SU-DHL-6 (cell line): ENCODE measurements at regions not wholly inside any gene's neighbourhood (a gene's known extent, or its start where the extent isn't known, plus 50 kb on each side); places are given as distances from the start of the nearest gene placed in this dataset.

Source experiments
- H2AFZ ChIP-seq: fragments of 200-600 bp; sonication (generic); 2 replicates; pipeline ENCODE4 v1.6.1; 2014; ENCODE audit warnings: low read depth, mild to moderate bottlenecking, moderate library complexity, mixed read lengths, antibody characterized with exemption, low read length; ENCODE audit not compliant: severe bottlenecking
- H3F3A ChIP-seq: fragments of 200-600 bp; shearing (Covaris generic); 2 replicates; pipeline ENCODE4 v1.6.0; 2016; ENCODE audit warnings: antibody characterized with exemption, mild to moderate bottlenecking; ENCODE audit not compliant: insufficient read depth
- H3K27ac ChIP-seq: fragments of 200-600 bp; sonication (generic); 2 replicates; pipeline ENCODE4 v1.5.1; 2016; ENCODE audit warnings: low read depth, mild to moderate bottlenecking, low read length, moderate library complexity, mixed read lengths
- H3K27me3 ChIP-seq: fragments of 200-600 bp; sonication (generic), shearing (Covaris generic); 2 replicates; pipeline ENCODE4 v1.6.0; 2014; ENCODE audit warnings: mild to moderate bottlenecking, low read length
- H3K36me3 ChIP-seq: fragments of 200-600 bp; sonication (generic); 2 replicates; pipeline ENCODE4 v1.6.1; 2014; ENCODE audit warnings: mild to moderate bottlenecking, low read length, mixed read lengths
- H3K4me2 ChIP-seq: fragments of 300-600, 200-600 bp; shearing (Covaris generic), sonication (generic); 2 replicates; pipeline ENCODE4 v1.6.0; 2014; ENCODE audit warnings: low read length, low read depth, mild to moderate bottlenecking; ENCODE audit not compliant: poor library complexity, severe bottlenecking
- H3K4me3 ChIP-seq: fragments of 200-600 bp; sonication (generic); 2 replicates; pipeline ENCODE4 v1.5.1; 2014; ENCODE audit warnings: antibody characterized with exemption, low read length, mild to moderate bottlenecking, mixed read lengths; ENCODE audit not compliant: insufficient read depth, poor library complexity, severe bottlenecking
- H3K79me2 ChIP-seq: fragments of 200-600 bp; sonication (generic); 2 replicates; pipeline ENCODE4 v1.6.1; 2014; ENCODE audit warnings: mild to moderate bottlenecking, low read length, moderate library complexity; ENCODE audit not compliant: insufficient read depth
- H3K9ac ChIP-seq: fragments of 200-600 bp; sonication (generic); 2 replicates; pipeline ENCODE4 v1.7.0; 2014; ENCODE audit warnings: mild to moderate bottlenecking, low read length
- H3K9me2 ChIP-seq: fragments of 200-600 bp; sonication (generic); replicated peaks from 2 replicates; pipeline ENCODE4 v1.6.1; 2014; ENCODE audit warnings: low read length; ENCODE audit not compliant: insufficient read depth
- H3K9me3 ChIP-seq: fragments of 200-600 bp; sonication (generic); 2 replicates; pipeline ENCODE4 v1.6.1; 2014; ENCODE audit warnings: low read length, mixed read lengths; ENCODE audit not compliant: insufficient read depth
- H4K20me1 ChIP-seq: fragments of 200-600 bp; sonication (generic); 2 replicates; pipeline ENCODE4 v1.6.1; 2014; ENCODE audit warnings: low read depth, mild to moderate bottlenecking, antibody characterized with exemption, low read length, moderate library complexity, mixed read lengths
- EZH2phosphoT487 ChIP-seq: fragments of 200-600 bp; sonication (generic), shearing (Covaris generic); conservative IDR thresholded peaks from 2 replicates; pipeline ENCODE4 v1.6.1; 2018; ENCODE audit warnings: mild to moderate bottlenecking, antibody characterized with exemption, low read length, moderate library complexity, mixed read lengths
- TF ChIP-seq, protein P1 (sequence below): fragments of 200-600 bp; sonication (generic); IDR thresholded peaks from one replicate; pipeline ENCODE4 v1.5.1; 2017; ENCODE audit warnings: antibody characterized with exemption, mild to moderate bottlenecking, low read length, moderate library complexity; ENCODE audit not compliant: insufficient read depth, poor library complexity, severe bottlenecking

GRCh38 chr14:83007641-83008225 is 1474.1 kb upstream of the SEL1L start:
- no peaks in the 10 kb centered on the region for H3K27me3 ChIP-seq
- TF ChIP-seq, protein P1, sequence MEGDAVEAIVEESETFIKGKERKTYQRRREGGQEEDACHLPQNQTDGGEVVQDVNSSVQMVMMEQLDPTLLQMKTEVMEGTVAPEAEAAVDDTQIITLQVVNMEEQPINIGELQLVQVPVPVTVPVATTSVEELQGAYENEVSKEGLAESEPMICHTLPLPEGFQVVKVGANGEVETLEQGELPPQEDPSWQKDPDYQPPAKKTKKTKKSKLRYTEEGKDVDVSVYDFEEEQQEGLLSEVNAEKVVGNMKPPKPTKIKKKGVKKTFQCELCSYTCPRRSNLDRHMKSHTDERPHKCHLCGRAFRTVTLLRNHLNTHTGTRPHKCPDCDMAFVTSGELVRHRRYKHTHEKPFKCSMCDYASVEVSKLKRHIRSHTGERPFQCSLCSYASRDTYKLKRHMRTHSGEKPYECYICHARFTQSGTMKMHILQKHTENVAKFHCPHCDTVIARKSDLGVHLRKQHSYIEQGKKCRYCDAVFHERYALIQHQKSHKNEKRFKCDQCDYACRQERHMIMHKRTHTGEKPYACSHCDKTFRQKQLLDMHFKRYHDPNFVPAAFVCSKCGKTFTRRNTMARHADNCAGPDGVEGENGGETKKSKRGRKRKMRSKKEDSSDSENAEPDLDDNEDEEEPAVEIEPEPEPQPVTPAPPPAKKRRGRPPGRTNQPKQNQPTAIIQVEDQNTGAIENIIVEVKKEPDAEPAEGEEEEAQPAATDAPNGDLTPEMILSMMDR: no peak
- no peak for TF ChIP-seq EZH2phosphoT487
- H4K20me1 ChIP-seq: no peaks in the 10 kb centered on the region
- H3K9ac ChIP-seq: no peak overlapping the region
- no peaks in the 10 kb centered on the region for H3K36me3 ChIP-seq
- H2AFZ ChIP-seq: no peak overlapping the region
- no peaks in the 10 kb centered on the region for H3F3A ChIP-seq
- H3K4me2 ChIP-seq: no peak overlapping the region
- no peak overlapping the region for H3K27ac ChIP-seq
- no peaks in the 10 kb centered on the region for H3K9me2 ChIP-seq
- H3K79me2 ChIP-seq: no peaks in the 10 kb centered on the region
- no peak overlapping the region for H3K4me3 ChIP-seq
- H3K9me3 ChIP-seq: no peaks in the 10 kb centered on the region

DNA sequence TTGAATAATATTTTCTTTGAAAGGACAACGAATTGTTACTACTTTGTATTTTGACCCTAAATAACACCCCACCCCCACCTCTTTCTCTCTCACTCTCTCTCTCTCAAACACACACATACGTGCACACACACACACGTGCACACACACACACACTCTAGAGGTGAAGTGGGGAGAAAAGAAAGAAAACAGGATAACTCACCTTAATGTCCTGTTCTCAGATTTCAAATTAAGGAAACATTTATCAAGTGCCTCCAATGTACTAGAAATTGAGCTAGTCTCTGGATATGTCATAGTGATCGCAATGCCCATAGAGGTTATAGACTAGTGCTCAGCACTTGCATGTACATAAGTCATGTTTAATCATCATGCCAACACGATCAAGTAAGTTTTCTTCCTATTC is 1483.6 kb upstream of the SEL1L start:
- H3K9me3 ChIP-seq: no peaks in the 10 kb centered on the region
- H3K4me3 ChIP-seq: no peak overlapping the region
- H3K9ac ChIP-seq: no peak overlapping the region
- H3K27me3 ChIP-seq: no peaks in the 10 kb centered on the region
- no peaks in the 10 kb centered on the region for H3K36me3 ChIP-seq
- no peaks in the 10 kb centered on the region for H3F3A ChIP-seq
- H3K79me2 ChIP-seq: no peaks in the 10 kb centered on the region
- H2AFZ ChIP-seq: no peak overlapping the region
- H3K4me2 ChIP-seq: no peak overlapping the region
- H4K20me1 ChIP-seq: no peaks in the 10 kb centered on the region
- peaks cover 4% of the 10 kb centered on the region; the same call in 1 of the 2 replicates for H3K9me2 ChIP-seq
- no peak overlapping the region for H3K27ac ChIP-seq
- TF ChIP-seq, protein P1: no peak
- TF ChIP-seq EZH2phosphoT487: no peak

DNA sequence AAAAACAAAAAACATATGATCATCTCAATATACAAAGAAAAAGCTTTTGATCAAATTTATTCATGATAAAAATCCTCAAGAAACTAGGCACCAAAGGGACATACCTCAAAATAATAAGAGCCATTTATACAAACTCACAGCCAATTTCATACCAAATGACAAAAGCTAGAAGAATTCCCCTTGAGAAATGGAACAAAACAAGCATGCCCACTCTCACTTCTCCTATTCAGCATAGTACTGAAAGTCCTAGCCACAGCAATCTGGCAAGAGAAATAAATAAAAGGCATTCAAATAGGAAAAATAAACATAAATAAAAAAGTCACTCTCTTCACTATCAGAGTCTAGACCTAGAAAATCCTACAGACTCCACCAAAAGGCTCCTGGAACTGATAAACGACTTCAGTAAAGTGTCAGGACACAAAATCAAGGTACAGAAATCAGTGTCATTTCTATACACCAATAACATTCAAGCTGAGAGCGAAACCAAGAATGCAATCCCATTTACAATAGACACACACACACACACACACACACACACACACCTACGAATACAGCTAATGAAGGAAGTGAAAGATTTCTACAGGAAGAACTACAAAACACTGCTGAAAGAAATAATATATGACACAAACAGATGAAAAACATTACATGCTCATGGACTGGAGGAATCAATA is 1486.2 kb upstream of the SEL1L start:
- Histone ChIP-seq H3K4me3 (no peak overlapping the region), H3K9ac (no peak overlapping the region), H2AFZ (no peak overlapping the region), H3K9me2 (peaks cover 4% of the 10 kb centered on the region; the same call in 1 of the 2 replicates), H3K27me3 (no peaks in the 10 kb centered on the region), H3K4me2 (no peak overlapping the region), H3K9me3 (no peaks in the 10 kb centered on the region), H3F3A (no peaks in the 10 kb centered on the region), H3K27ac (no peak overlapping the region), H3K36me3 (no peaks in the 10 kb centered on the region), H4K20me1 (no peaks in the 10 kb centered on the region), H3K79me2 (no peaks in the 10 kb centered on the region)
- TF ChIP-seq, protein P1: no peak
- no peak for TF ChIP-seq EZH2phosphoT487
